ENCODE measurements at regions not wholly inside any gene's neighbourhood (a gene's known extent, or its start where the extent isn't known, plus 50 kb on each side); places are given as distances from the start of the nearest gene placed in this dataset.

DNA sequence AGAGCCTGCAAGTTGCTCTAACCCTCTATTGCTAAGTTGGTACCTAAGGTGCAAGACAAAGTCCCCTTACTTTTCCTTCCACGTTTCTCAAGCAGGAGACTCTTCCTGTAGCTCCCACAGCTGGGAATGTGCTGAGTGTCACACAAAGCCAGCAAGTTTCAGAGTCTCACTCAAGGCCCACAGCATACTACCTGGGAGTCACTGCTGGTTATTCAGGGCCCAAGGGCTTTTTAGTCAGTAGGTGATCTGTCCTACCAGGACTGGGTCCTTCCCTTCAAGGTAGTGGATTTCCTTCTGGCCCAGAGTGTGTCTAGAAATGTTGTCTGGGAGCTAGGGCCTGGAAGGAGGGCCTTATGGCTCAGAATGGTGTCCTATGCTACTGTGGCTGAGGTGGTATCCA, 261.9 kb upstream of the CITED2 start:
- DNase-seq (ENCODE audit: extremely low spot score), result no peak
- POLR2A ChIA-PET, result no interaction called here
- CTCF ChIA-PET, result interaction anchor here (1.1 to 1.2 kb wide), 2 partner anchors 9 to 12 kb away, joined by 3 read pairs; no protein-coding TSS in a partner anchor
- TF ChIP-seq CTCF (IDR thresholded peaks at IDR 0.05; ENCODE audit: control extremely low read depth, extremely low read depth, low read depth, missing control alignments), result no peak

DNA sequence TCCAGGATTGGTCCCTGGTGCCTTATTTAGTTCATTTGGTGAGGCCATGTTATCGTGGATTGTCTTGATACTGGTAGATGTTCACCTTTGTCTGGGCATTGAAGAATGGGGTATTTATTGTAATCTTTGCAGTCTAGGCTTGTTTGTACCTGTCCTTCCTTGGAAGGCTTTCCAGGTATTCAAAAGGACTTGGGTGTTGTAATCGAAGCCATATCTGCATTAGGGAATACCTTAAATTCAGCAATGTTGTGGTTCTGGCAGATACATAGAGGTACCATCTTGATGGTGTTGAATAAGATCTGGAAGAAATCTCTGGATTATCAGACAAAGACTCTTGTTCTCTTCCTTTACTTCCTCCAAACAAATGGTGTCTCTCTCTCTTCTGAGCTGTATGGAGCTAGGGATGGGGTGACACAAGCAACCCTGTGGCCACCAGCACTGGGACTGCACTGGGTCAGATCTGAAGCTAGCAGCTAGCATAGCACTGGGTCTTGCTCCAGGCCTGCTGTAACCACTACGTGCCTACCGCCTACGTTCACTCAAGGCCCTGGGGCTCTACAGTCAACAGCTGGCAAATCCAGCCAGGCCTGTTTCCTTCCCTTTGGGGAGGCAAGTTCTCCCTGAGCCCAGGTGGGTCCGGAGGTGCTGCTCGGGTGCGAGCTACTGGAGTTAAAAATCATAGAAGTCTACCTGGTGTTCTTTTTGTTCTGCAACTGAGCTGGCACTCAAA, 261.1 kb upstream of the CITED2 start:
- no peak for TF ChIP-seq CTCF (IDR thresholded peaks at IDR 0.05; ENCODE audit: control extremely low read depth, extremely low read depth, low read depth, missing control alignments)
- POLR2A ChIA-PET, result no interaction called here
- CTCF ChIA-PET, result interaction anchor here (0.8 to 1.1 kb wide), 2 partner anchors 10 to 24 kb away, joined by 3 read pairs; no protein-coding TSS in a partner anchor
- no peak for DNase-seq (ENCODE audit: extremely low spot score)

GRCh38 chr6:139632840-139633239, 258.4 kb upstream of the CITED2 start:
- POLR2A ChIA-PET, result no interaction called here
- CTCF ChIA-PET, result no interaction called here
- no peak for TF ChIP-seq CTCF (IDR thresholded peaks at IDR 0.05; ENCODE audit: control extremely low read depth, extremely low read depth, low read depth, missing control alignments)
- no peak for DNase-seq (ENCODE audit: extremely low spot score)

DNA sequence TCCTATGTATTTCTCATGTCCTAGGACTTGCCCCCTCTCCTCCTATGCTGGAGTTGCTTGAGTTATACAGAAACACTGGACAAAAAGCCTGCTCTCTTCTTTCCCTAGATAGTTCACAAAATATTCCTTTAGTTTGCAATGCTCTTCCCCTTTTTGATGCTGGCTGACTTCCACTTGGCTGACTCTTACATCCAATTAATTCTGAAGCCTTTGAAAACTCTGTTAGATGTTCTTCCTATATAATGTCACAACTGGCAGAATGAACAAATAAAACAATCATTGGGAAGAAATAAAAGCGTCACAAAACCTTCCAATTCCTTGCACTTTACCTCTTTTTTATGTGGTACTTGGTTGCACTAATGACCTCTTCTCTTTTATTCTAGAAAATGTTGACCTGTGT, 253.8 kb upstream of the CITED2 start:
- ChIA-PET CTCF (interaction anchor here (1.6 kb wide), 1 partner anchor 12 kb away, joined by 4 read pairs; no protein-coding TSS in a partner anchor), POLR2A (no interaction called here)
- no peak for DNase-seq (ENCODE audit: extremely low spot score)
- no peak for TF ChIP-seq CTCF (IDR thresholded peaks at IDR 0.05; ENCODE audit: control extremely low read depth, extremely low read depth, low read depth, missing control alignments)

- CTCF ChIA-PET, result no interaction called here
- no peak for TF ChIP-seq CTCF (IDR thresholded peaks at IDR 0.05; ENCODE audit: control extremely low read depth, extremely low read depth, low read depth, missing control alignments)
- POLR2A ChIA-PET, result no interaction called here
- DNase-seq (ENCODE audit: extremely low spot score), result no peak
These were observed 252.6 kb upstream of the CITED2 start for GRCh38 chr6:139627091-139627490.

DNA sequence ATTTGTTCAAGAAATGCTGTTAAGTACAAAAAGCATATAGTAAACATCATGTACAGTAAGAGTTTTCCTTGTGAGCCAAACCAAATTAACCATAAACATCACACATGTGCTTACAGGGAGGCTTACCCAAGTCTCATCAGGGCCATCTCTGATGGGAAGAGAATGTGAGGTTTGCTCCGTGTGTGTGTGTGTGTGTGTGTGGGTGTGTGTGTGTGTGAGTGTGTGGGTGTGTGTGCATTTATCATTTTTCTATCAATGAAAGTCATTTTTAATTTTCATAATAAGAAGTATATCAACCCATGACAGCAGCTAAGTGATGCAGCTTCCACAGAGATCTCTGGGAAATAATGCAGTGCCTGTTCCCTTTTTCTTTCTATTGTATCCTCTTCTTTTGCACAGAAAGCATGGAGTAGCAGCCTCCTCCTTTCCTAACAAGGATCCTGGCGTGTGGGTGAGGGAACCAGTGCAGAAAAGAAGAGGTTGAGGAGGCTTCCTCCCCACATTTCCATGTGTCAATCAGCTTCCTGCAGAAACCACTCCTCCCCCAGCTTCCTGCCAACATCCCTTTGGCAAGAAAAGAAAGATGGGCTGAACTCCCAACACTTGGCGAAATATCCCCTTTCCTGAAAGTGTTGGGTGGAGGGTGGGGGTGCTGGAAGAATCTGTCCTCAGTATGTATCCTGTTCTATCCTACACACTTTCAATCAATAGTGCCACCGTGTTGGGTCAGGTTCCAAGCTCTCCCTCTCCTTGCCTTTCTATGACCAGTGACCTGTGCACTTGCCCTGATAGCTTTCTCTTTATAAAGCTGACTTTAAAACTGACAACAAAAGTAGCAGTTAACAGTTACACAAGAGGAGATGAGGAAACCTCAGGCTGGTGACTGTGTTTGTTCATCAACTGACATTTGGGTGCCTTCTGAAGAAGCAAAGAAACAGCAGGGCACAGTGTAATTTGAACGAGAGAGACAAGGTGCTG, 251.8 kb upstream of the CITED2 start:
- POLR2A ChIA-PET, result no interaction called here
- CTCF ChIA-PET, result no interaction called here
- no peak for TF ChIP-seq CTCF (IDR thresholded peaks at IDR 0.05; ENCODE audit: control extremely low read depth, extremely low read depth, low read depth, missing control alignments)
- no peak for DNase-seq (ENCODE audit: extremely low spot score)
